HFFc6 (cell line): ENCODE measurements at regions not wholly inside any gene's neighbourhood (a gene's known extent, or its start where the extent isn't known, plus 50 kb on each side); places are given as distances from the start of the nearest gene placed in this dataset.

Experiments
- DNase-seq: peaks from one replicate; pipeline ENCODE4 v3.0.0-alpha.2; 2018
- H3K27ac Mint-ChIP-seq: 2 replicates; pipeline ENCODE4 v1.8.0; 2020; ENCODE audit warnings: mild to moderate bottlenecking, mixed read lengths
- H3K27me3 Mint-ChIP-seq: 2 replicates; pipeline ENCODE4 v1.8.0; 2021; ENCODE audit warnings: mild to moderate bottlenecking, moderate library complexity, mixed read lengths; ENCODE audit not compliant: insufficient read depth
- H3K36me3 Mint-ChIP-seq: 2 replicates; pipeline ENCODE4 v1.8.0; 2021; ENCODE audit warnings: low read depth, mixed read lengths
- H3K4me1 Mint-ChIP-seq: 2 replicates; pipeline ENCODE4 v1.8.0; 2020; ENCODE audit warnings: low read depth, mixed read lengths
- H3K4me3 Mint-ChIP-seq: 2 replicates; pipeline ENCODE4 v1.8.0; 2020; ENCODE audit warnings: mild to moderate bottlenecking, moderate library complexity, mixed read lengths
- H3K9me3 Mint-ChIP-seq: 2 replicates; pipeline ENCODE4 v1.8.0; 2020; ENCODE audit warnings: mild to moderate bottlenecking, mixed read lengths
- TF ChIP-seq, protein P1 (sequence below): fragments of 200-600 bp; sonication (generic); IDR thresholded peaks from 2 replicates; pipeline ENCODE4 v1.5.0; 2021; ENCODE audit warnings: antibody characterized with exemption, mild to moderate bottlenecking

DNA sequence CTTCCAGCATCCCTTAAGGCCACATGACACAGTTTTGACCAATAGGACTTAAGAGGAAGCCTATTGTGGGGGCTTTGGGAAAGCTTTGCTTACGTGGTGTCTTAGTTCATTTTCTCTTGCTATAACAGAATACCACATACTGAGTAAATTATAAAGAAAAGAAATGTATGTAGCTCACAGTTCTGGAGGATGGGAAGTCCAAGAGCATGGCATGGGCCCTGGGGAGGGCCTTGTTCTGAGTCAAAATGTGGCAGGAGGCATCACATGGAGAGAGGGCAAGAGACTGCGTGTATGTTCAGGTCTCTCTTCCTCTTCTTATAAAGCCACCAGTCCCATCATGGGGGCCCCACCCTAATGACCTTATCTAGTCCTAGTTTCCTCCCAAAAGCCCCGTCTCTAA lies 68.6 kb upstream of the CPEB4 start:
- Mint-ChIP-seq H3K4me3 (no peak overlapping the region), H3K27ac (no peak overlapping the region), H3K9me3 (no peaks in the 10 kb centered on the region), H3K4me1 (peaks cover 25% of the 10 kb centered on the region), H3K27me3 (peaks cover 7% of the 10 kb centered on the region), H3K36me3 (no peaks in the 10 kb centered on the region)
- DNase-seq, result no peak
- TF ChIP-seq, protein P1, sequence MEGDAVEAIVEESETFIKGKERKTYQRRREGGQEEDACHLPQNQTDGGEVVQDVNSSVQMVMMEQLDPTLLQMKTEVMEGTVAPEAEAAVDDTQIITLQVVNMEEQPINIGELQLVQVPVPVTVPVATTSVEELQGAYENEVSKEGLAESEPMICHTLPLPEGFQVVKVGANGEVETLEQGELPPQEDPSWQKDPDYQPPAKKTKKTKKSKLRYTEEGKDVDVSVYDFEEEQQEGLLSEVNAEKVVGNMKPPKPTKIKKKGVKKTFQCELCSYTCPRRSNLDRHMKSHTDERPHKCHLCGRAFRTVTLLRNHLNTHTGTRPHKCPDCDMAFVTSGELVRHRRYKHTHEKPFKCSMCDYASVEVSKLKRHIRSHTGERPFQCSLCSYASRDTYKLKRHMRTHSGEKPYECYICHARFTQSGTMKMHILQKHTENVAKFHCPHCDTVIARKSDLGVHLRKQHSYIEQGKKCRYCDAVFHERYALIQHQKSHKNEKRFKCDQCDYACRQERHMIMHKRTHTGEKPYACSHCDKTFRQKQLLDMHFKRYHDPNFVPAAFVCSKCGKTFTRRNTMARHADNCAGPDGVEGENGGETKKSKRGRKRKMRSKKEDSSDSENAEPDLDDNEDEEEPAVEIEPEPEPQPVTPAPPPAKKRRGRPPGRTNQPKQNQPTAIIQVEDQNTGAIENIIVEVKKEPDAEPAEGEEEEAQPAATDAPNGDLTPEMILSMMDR, result no peak

- TF ChIP-seq, protein P1, result no peak
- H3K4me3 Mint-ChIP-seq, result no peak overlapping the region
- H3K27me3 Mint-ChIP-seq, result no peaks in the 10 kb centered on the region; the same call in 1 of the 2 replicates
- H3K4me1 Mint-ChIP-seq, result peaks cover 34% of the 10 kb centered on the region
- H3K9me3 Mint-ChIP-seq, result no peaks in the 10 kb centered on the region
- peaks cover 8% of the 10 kb centered on the region; the same call in 1 of the 2 replicates for H3K36me3 Mint-ChIP-seq
- DNase-seq, result no peak
- no peak overlapping the region for H3K27ac Mint-ChIP-seq
Measured at GRCh38 chr5:173823274-173823644, 64.9 kb upstream of the CPEB4 start.

GRCh38 chr5:173823721-173824567 lies 64.2 kb upstream of the CPEB4 start:
- Mint-ChIP-seq H3K27me3 (no peaks in the 10 kb centered on the region; the same call in none of the 2 replicates), H3K4me3 (peak overlapping the region; percentile 18; the same call in 1 of the 2 replicates), H3K9me3 (no peaks in the 10 kb centered on the region), H3K36me3 (peaks cover 13% of the 10 kb centered on the region; the same call in 1 of the 2 replicates), H3K27ac (peak overlapping the region; percentile 59), H3K4me1 (peaks cover 34% of the 10 kb centered on the region)
- DNase-seq, result peak; percentile 88
- TF ChIP-seq, protein P1, result no peak

- Mint-ChIP-seq H3K36me3 (peaks cover 13% of the 10 kb centered on the region; the same call in 1 of the 2 replicates), H3K9me3 (no peaks in the 10 kb centered on the region), H3K27me3 (no peaks in the 10 kb centered on the region; the same call in none of the 2 replicates), H3K27ac (0 out of 2 replicates have a peak overlapping the region, but pooled peaks have one; percentile 24), H3K4me1 (peaks cover 44% of the 10 kb centered on the region), H3K4me3 (no peak overlapping the region; the same call in 1 of the 2 replicates)
- DNase-seq, result peak; percentile 55
- TF ChIP-seq, protein P1, result no peak
Measured at GRCh38 chr5:173825215-173825865, 62.8 kb upstream of the CPEB4 start.

DNA sequence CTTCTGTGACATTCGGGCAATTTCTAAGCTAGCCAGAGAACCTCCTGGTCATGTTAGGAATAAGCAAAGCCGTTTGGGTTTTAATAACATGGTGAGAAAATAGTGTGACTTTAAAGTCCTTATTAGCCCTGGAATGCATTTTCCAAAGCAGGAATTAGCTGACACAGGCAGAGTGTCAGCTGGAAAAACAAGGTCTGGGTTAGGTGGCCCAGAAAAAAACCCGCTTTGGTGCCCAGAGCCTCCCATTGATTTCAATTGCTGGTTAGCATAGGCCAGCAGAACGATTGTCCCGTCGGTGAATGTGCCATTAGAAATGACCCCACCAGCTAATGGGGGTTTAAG lies 62.1 kb upstream of the CPEB4 start:
- Mint-ChIP-seq H3K4me1 (peaks cover 42% of the 10 kb centered on the region), H3K27ac (no peak overlapping the region), H3K27me3 (no peaks in the 10 kb centered on the region; the same call in none of the 2 replicates), H3K9me3 (no peaks in the 10 kb centered on the region), H3K36me3 (peaks cover 13% of the 10 kb centered on the region; the same call in 1 of the 2 replicates), H3K4me3 (no peak overlapping the region)
- no peak for DNase-seq
- TF ChIP-seq, protein P1, result no peak
